NB4 (cell line): ENCODE measurements at regions not wholly inside any gene's neighbourhood (a gene's known extent, or its start where the extent isn't known, plus 50 kb on each side); places are given as distances from the start of the nearest gene placed in this dataset.

Experiments used
- DNase-seq: peaks from one replicate; pipeline ENCODE4 v3.0.0; 2010; ENCODE audit warnings: low read depth
- H3K4me3 ChIP-seq: one replicate; pipeline ENCODE4 v1.5.1; 2011; ENCODE audit warnings: mild to moderate bottlenecking, low read depth, low read length, moderate library complexity
- MYC ChIP-seq: IDR thresholded peaks from 2 replicates; pipeline ENCODE4 v1.6.1; 2011; ENCODE audit warnings: low read depth, low read length
- POLR2A ChIP-seq: IDR thresholded peaks from 2 replicates; pipeline ENCODE4 v1.6.1; 2011; ENCODE audit warnings: mild to moderate bottlenecking; ENCODE audit not compliant: insufficient read length; ENCODE audit errors: extremely low read depth
- TF ChIP-seq, protein P1 (sequence below): IDR thresholded peaks from 2 replicates; pipeline ENCODE4 v1.6.1; 2011; ENCODE audit warnings: low read depth, low read length
- TF ChIP-seq, protein P2 (sequence below): IDR thresholded peaks from one replicate; pipeline ENCODE4 v1.5.1; 2012; ENCODE audit warnings: low read depth, low read length

DNA sequence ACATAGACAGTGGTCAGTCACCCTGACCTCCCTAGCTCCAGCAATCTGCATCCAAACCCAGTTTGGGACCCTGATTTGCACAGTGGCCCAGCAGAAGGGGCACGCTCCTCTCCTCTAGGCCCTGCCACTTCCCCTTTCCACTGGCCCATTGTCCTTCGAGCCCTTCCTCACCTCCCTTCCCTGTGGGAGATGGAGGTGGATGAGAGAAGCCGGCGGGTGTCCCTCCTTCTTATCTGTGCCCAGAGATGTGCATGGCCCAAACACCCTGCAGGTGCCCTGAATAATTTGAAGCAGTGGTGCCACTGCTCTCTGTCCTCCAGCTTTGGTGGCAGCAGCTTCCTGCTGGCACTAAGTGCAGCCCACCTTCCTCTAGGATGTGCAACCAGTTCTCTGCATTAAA lies 140.0 kb downstream of the BARX1 start:
- no peak for DNase-seq
- no peak overlapping the region for H3K4me3 ChIP-seq
- TF ChIP-seq, protein P1, sequence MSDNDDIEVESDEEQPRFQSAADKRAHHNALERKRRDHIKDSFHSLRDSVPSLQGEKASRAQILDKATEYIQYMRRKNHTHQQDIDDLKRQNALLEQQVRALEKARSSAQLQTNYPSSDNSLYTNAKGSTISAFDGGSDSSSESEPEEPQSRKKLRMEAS, result no peak
- TF ChIP-seq, protein P2, sequence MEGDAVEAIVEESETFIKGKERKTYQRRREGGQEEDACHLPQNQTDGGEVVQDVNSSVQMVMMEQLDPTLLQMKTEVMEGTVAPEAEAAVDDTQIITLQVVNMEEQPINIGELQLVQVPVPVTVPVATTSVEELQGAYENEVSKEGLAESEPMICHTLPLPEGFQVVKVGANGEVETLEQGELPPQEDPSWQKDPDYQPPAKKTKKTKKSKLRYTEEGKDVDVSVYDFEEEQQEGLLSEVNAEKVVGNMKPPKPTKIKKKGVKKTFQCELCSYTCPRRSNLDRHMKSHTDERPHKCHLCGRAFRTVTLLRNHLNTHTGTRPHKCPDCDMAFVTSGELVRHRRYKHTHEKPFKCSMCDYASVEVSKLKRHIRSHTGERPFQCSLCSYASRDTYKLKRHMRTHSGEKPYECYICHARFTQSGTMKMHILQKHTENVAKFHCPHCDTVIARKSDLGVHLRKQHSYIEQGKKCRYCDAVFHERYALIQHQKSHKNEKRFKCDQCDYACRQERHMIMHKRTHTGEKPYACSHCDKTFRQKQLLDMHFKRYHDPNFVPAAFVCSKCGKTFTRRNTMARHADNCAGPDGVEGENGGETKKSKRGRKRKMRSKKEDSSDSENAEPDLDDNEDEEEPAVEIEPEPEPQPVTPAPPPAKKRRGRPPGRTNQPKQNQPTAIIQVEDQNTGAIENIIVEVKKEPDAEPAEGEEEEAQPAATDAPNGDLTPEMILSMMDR, result no peak
- TF ChIP-seq MYC (no peak), POLR2A (no peak)

DNA sequence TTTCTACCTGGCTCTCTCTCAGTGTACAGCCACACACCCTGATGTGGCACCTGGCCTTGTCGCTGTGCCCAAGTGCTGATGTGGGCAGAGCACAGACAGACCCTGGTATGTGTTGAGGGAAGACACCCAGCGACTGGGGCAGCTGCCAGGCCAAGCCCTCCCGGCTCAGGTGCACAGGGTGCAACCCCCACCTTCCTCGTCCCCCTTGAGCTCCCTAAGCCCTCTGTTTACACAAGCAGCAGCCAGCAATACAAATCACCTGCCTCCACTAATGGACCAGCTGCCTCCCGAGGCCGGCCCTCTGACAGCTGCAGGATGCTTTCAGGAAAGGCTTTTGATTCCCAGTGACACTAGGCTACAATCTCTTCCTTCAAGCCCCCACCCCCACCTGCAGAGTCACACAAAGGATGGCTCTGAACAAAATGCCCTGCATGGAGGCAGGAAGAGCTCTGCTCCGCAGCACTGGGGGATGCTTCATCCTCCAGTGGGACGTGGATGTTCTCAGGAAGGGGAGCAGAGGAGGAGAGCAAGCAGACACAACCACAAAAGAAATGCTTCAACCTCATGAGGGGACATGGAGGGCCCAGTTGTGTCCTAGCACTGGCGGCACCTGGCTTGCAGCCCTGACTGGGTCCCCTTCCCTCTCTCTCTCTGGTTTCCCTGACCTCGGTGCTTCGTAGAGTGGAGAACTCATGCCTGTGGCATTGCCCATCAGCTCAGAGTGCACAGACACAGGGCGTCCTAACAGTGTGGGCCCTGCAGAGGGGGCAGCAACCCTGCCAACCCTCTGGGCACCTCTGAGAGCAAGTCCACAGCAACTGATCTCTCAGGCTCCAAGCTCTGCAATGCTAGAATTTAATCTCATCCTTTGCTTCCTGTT lies 140.8 kb downstream of the BARX1 start:
- H3K4me3 ChIP-seq, result no peak overlapping the region
- peak; percentile 21 for DNase-seq
- TF ChIP-seq POLR2A (no peak), MYC (no peak)
- TF ChIP-seq, protein P1, result no peak
- TF ChIP-seq, protein P2, result peak; percentile 40

DNA sequence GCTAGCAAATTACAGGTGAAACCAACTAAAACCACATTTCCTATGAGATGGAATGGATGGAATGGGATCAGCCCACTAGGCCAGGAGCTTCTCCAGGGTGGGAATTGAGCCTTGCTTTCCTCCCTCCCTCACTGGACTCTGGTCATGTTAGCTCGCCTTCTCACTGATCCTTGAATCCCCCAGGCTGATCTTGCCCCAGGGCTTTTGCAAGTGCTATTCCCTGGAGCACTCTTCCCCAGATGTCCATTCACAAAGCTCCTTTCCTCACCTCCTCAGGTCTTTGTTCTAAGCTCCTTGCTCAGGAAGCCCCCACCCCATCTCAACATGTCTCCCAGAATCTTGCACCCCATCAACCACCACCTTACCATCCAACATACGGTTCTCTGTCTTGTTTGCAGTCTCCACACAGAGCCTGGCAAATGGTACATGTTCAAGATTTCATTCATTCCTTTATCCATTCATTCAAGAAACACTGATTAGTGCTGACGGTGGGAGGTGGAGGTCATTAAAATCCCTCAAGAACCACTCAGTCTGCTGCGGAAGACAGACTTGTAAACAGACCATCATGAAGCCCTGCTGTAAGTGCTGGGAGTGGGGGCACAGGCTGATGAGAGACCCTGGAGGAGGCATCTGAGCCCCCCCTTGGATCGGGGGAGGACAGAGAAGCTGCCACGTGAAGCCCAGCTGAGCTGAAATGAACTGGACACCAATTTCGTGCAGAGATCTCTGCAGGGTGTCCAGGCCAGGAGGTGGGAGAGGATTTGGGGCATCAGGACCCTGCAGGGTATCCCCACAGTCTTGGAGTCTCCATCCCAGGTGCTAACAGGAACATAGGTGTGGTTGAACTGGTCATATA lies 141.7 kb downstream of the BARX1 start:
- DNase-seq, result no peak
- TF ChIP-seq POLR2A, result no peak
- TF ChIP-seq, protein P1, result no peak
- TF ChIP-seq MYC, result no peak
- TF ChIP-seq, protein P2, result no peak

DNA sequence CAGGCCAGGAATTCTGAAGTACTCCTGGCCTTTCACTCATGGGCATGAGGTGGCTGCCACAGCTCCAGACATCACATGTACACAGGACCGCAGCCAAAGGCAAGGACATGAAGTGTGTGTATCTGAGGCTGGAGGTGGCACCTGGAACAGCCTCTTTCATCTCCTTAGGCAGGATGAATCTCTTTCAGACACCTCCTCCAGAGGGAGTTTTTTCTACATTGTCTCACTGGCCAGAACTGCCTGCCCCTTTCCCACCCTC lies 142.8 kb downstream of the BARX1 start:
- TF ChIP-seq, protein P2, result no peak
- TF ChIP-seq POLR2A (no peak), MYC (no peak)
- TF ChIP-seq, protein P1, result no peak

More for the DNA sequence above, 141.7 kb downstream of the BARX1 start:
- no peak overlapping the region for H3K4me3 ChIP-seq

DNA sequence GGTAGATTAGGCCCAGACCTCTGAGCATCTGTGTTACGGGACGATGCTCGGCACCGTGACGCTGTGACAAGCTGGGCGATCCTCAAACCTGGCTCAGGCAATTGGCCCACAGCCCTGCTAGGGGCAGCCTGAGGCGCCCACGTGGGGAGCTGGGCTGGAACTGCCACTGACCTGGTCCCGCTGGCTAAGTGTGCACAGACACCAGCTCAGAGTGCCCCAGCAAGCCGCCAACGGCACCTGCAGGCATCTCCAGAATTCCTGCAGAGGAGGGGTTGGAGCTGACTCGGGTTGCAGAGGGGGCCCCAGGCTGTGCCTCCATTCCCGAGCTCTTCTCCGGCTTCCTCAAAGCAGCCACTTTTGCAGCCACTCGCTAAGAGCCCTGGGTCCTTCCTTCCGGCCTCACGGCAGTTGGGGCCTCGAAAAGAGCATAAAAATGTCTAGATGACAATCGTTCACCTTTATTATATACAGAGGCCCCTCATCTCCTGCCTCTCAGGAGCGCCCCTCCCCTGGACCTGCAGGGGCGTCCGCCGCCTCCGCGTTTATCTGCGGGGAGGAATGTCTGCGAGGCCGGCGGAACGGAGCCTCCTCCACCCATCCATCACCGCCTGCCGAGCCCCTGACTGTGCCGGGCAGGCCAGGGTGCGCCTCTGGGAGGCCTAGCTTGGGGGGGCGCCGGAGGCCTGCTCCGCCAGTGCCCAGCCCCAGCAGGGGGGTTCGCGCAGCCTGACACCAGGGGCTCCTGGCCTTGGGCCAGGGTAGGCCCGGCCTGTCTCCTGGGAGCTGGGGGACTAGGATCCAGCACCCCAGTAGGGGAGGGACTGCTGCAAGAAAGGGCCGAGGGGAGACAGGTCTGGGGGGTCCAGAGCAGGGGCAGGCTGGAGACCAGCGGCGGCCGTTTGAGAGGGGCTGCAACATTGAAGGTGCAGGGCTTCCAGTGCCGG lies 144.9 kb downstream of the BARX1 start:
- DNase-seq, result no peak
- TF ChIP-seq MYC (no peak), POLR2A (no peak)
- TF ChIP-seq, protein P1, result no peak
- TF ChIP-seq, protein P2, result no peak
- no peak overlapping the region for H3K4me3 ChIP-seq

More for the DNA sequence above, 142.8 kb downstream of the BARX1 start:
- no peak overlapping the region for H3K4me3 ChIP-seq
- no peak for DNase-seq
